Right lobe of liver (tissue), 6 donors: ENCODE measurements at regions not wholly inside any gene's neighbourhood (a gene's known extent, or its start where the extent isn't known, plus 50 kb on each side); places are given as distances from the start of the nearest gene placed in this dataset.
"Not testable (repeated sequence)": the region's sequence is repeated elsewhere in the genome, so short reads cannot be mapped to it uniquely, and the experiment has no call there.

Experiments used
- ATAC-seq, 4 donors: fragments of 200-7000 bp; cut with Tn5 transposase; one replicate each; pipeline ENCODE4 v1.9.1; 2020; ENCODE audit warnings: mild to moderate bottlenecking in 4 of 4, moderate library complexity in 4 of 4
- DNase-seq, 3 donors: peaks; one replicate each; pipeline ENCODE4 v3.0.0-alpha.2; 2020
- H3K27ac ChIP-seq, 3 donors: fragments of 200-600 bp; one replicate each; pipeline ENCODE4 v1.8.0; 2022
- H3K27me3 ChIP-seq, 2 donors: fragments of 200-600 bp; one replicate each; pipeline ENCODE4 v1.8.0; 2022
- H3K36me3 ChIP-seq, 4 donors: fragments of 200-600 bp; sonication (generic) in 1 of 4; one replicate each; pipeline versions ENCODE4 v1.5.1 to v1.8.0; 2017 to 2022; ENCODE audit warnings: control low read depth in 1 of 4
- H3K4me1 ChIP-seq, 4 donors: fragments of 200-600 bp; sonication (generic) in 1 of 4; one replicate each; pipeline versions ENCODE4 v1.5.1 to v1.8.0; 2017 to 2022; ENCODE audit warnings: control low read depth in 1 of 4
- H3K4me3 ChIP-seq, 3 donors: fragments of 200-600 bp; one replicate each; pipeline ENCODE4 v1.8.0; 2022
- H3K9me3 ChIP-seq, 4 donors: fragments of 200-600 bp; sonication (generic) in 1 of 4; one replicate each; pipeline versions ENCODE4 v1.5.1 to v1.8.0; 2017 to 2022; ENCODE audit warnings: control low read depth in 1 of 4
- POLR2A ChIP-seq: fragments of 450-650 bp; IDR thresholded peaks from one replicate; pipeline ENCODE4 v1.6.1; 2017; ENCODE audit warnings: antibody characterized with exemption, mild to moderate bottlenecking
- WGBS: methylation state at CpG from one replicate; pipeline ENCODE4 v1.1.6; 2018; ENCODE audit warnings: low coverage, low lambda C conversion rate; ENCODE audit not compliant: insufficient coverage; ENCODE audit errors: missing lambda C conversion rate; 5-methylcytosine and 5-hydroxymethylcytosine counted together
- intact Hi-C, 2 donors: fragments of 100-400 bp; cut with DNase I; formaldehyde crosslinking; loops; one replicate each; pipeline versions ENCODE4 v1.11.2 to v1.14.1; 2022
- TF ChIP-seq, protein P1 (sequence below), 4 donors: fragments of 200-600 bp in 3 of 4; fragments of 450-650 bp in 1 of 4; IDR thresholded peaks; one replicate each; pipeline versions ENCODE4 v1.5.1 to v1.8.0; 2016 to 2022; ENCODE audit warnings: antibody characterized with exemption in 4 of 4, mild to moderate bottlenecking in 2 of 4
- donor health status: DM: no; HTN: yes; CAD: no.
- donor health status: DM: no; HTN: no; CAD: no.
- donor health status: DM: no; HTN: no; CAD: no.
- donor health status: DM: no; HTN: yes; CAD: no.
- donor health status: DM: no; HTN: yes; CAD: no.

DNA sequence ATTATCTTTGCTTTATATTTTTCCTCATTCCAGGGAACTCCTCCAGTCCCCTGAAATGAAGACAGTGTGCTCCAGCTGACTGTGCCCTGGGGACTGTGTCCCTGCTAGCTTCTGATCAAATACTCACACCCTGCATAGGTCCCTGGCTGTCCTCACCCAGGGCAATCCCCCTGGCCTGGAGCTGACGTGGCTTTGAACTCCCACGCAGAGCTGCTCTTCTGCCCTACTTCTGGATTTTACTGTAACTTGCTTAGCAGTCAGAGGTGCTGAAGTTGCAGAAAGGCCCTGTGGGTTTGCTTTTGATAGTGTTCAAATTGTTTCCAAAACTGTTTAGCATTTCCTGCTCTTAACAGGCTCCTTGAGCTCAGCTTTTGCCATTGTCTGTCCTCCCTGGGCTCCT, 186.5 kb downstream of the FASLG start:
- H3K27me3 ChIP-seq = no peaks in the 10 kb centered on the region
- ATAC-seq = peak in 3 of 4 donors; percentile 12 to 38 (median 18)
- TF ChIP-seq, protein P1, sequence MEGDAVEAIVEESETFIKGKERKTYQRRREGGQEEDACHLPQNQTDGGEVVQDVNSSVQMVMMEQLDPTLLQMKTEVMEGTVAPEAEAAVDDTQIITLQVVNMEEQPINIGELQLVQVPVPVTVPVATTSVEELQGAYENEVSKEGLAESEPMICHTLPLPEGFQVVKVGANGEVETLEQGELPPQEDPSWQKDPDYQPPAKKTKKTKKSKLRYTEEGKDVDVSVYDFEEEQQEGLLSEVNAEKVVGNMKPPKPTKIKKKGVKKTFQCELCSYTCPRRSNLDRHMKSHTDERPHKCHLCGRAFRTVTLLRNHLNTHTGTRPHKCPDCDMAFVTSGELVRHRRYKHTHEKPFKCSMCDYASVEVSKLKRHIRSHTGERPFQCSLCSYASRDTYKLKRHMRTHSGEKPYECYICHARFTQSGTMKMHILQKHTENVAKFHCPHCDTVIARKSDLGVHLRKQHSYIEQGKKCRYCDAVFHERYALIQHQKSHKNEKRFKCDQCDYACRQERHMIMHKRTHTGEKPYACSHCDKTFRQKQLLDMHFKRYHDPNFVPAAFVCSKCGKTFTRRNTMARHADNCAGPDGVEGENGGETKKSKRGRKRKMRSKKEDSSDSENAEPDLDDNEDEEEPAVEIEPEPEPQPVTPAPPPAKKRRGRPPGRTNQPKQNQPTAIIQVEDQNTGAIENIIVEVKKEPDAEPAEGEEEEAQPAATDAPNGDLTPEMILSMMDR (IDR thresholded peaks at IDR 0.05) = no peak
- no peak overlapping the region for H3K4me3 ChIP-seq
- DNase-seq = no peak
- H3K36me3 ChIP-seq = no peaks in the 10 kb centered on the region
- no peaks in the 10 kb centered on the region for H3K4me1 ChIP-seq
- WGBS = 80% methylated on average over 1 of the region's 2 CpGs
- no peaks in the 10 kb centered on the region for H3K9me3 ChIP-seq
- H3K27ac ChIP-seq = no peak overlapping the region
- intact Hi-C loops = no loop called here

DNA sequence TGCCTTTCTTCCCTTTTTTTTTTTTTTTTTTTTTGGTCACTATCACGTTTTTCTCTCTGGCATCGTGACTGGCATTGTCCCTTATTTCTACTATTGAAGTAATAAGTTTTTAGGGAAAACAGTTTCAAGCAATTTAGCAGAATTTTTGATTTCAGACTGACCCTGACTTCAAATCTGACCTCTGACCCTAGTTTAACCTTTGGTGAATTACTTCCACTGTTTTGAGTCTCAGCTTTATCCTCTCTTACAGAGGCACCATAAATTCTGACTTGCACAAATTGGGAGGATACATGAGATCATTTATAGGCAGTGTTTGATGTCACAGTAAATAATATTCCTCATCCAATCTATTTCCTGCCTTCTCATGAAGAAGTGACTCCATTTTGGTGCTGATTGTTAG, 187.0 kb downstream of the FASLG start:
- WGBS = 81% methylated on average over 2 of the region's 2 CpGs
- Histone ChIP-seq H3K9me3 (no peaks in the 10 kb centered on the region), H3K4me3 (no peak overlapping the region), H3K27ac (no peak overlapping the region), H3K36me3 (no peaks in the 10 kb centered on the region), H3K27me3 (no peaks in the 10 kb centered on the region), H3K4me1 (no peaks in the 10 kb centered on the region)
- TF ChIP-seq POLR2A = no peak
- TF ChIP-seq, protein P1 (IDR thresholded peaks at IDR 0.05) = no peak
- ATAC-seq = no peak
- intact Hi-C loops = no loop called here
- no peak for DNase-seq

DNA sequence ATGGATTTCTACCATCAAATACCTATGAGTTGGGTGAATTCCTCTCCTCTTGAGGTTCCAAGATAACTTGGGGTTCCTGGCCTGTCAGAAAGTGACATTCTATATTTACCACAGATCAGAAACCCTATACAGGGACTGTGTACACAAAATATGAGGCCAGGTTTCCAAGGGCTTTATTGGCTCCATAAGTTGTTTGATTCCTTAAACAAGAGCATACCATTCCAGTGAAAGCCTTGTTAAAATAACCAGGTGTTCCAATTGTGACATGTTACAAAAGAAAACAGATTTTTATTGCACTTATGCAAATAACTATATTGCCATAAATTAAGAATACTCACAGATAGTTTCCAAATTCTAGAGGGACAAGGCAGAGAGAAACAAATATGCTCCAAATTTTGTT, 188.9 kb downstream of the FASLG start:
- H3K27me3 ChIP-seq, DNase-seq, intact Hi-C loops, H3K9me3 ChIP-seq, H3K4me3 ChIP-seq, H3K4me1 ChIP-seq, ATAC-seq, H3K36me3 ChIP-seq, H3K27ac ChIP-seq: not testable (repeated sequence)

DNA sequence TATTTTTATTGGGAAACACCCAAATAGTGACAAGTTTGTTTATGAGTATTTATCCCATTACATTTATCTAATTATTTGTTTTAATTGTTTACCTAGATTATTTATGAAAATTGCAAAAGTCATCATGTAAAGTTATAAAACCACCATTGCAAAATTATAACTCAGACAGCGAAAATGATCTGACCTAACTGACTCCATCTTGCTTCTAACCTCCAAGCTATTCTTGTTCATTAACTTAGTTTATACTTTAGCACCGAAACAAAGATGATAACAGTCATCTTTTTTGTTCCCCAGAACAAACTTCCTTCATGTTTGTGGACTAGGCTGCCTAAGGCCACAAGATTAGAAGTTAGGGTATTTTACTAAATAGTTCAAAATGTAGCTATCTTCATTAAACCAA, 190.8 kb downstream of the FASLG start:
- H3K4me1 ChIP-seq = no peaks in the 10 kb centered on the region
- 85% methylated on average over 2 of the region's 2 CpGs for WGBS
- no peaks in the 10 kb centered on the region for H3K27me3 ChIP-seq
- DNase-seq (no peak), ATAC-seq (no peak)
- H3K4me3 ChIP-seq = no peak overlapping the region
- TF ChIP-seq, protein P1 (IDR thresholded peaks at IDR 0.05) = no peak
- no peak for TF ChIP-seq POLR2A
- intact Hi-C loops = no loop called here
- no peaks in the 10 kb centered on the region for H3K36me3 ChIP-seq
- no peaks in the 10 kb centered on the region for H3K9me3 ChIP-seq
- no peak overlapping the region for H3K27ac ChIP-seq

DNA sequence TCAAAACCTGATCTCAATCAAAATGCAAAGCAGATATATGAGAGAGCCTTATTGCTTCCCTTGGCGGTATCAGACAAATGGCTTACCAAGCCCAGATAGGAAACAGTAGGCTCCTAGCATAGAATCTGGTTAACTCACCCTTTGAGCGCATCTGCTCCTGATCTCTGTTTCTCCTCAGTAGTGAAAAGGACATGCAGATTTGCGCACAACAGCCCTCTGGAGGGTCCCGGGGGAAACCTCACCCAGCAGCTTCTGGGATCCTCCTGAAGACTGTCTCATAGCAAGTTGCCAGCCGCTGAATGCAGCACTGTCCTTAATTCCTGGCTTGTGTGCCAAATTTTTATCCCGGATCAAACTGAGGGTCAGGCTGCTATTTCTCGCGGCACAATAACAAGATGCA, 192.2 kb downstream of the FASLG start:
- intact Hi-C loops = no loop called here
- H3K27ac ChIP-seq = no peak overlapping the region
- no peaks in the 10 kb centered on the region for H3K9me3 ChIP-seq
- WGBS = 80% methylated on average over 1 of the region's 8 CpGs
- no peak for TF ChIP-seq POLR2A
- TF ChIP-seq, protein P1 (IDR thresholded peaks at IDR 0.05) = no peak
- H3K4me1 ChIP-seq = no peaks in the 10 kb centered on the region
- H3K27me3 ChIP-seq = no peaks in the 10 kb centered on the region
- H3K4me3 ChIP-seq = no peak overlapping the region
- DNase-seq (no peak), ATAC-seq (no peak)
- H3K36me3 ChIP-seq = no peaks in the 10 kb centered on the region
